PC-9 (cell line): ENCODE measurements at regions not wholly inside any gene's neighbourhood (a gene's known extent, or its start where the extent isn't known, plus 50 kb on each side); places are given as distances from the start of the nearest gene placed in this dataset.

Experiments
- BruUV-seq: library from RNA; stranded (reverse); fragments of 400-500 nt; replicated peaks from 2 replicates; lab custom pipeline; 2021; lab: Mats Ljungman, UMichigan
- CTCF ChIA-PET: fragments of 300-600 bp; sonication (Branson Sonifier 250); formaldehyde crosslinking; loops from one replicate; lab custom pipeline; 2022; ENCODE audit warnings: antibody characterized with exemption; lab: Charles Lee
- POLR2A ChIA-PET: fragments of 300-600 bp; sonication (Branson Sonifier 250); formaldehyde crosslinking; loops from one replicate; lab custom pipeline; 2022; ENCODE audit warnings: antibody characterized with exemption; ENCODE audit not compliant: unreplicated experiment; lab: Charles Lee
- DNase-seq, 2 experiments: peaks; one replicate each; pipeline versions ENCODE4 v3.0.0 to v3.0.0-alpha.2; 2015 to 2022; ENCODE audit warnings: mixed read lengths in 1 of 2
- H2AFZ ChIP-seq: fragments of 200-600 bp; sonication (generic); 2 replicates; pipeline ENCODE4 v1.8.1; 2017; ENCODE audit warnings: antibody characterized with exemption
- H3F3A ChIP-seq: fragments of 200-600 bp; sonication (generic); 2 replicates; pipeline ENCODE4 v1.8.1; 2017; ENCODE audit warnings: antibody characterized with exemption, mild to moderate bottlenecking, low read depth; ENCODE audit not compliant: insufficient read depth
- H3K27ac ChIP-seq: fragments of 200-600 bp; sonication (generic); 2 replicates; pipeline ENCODE4 v1.6.1; 2016; ENCODE audit warnings: mixed run types
- H3K27me3 ChIP-seq: fragments of 200-600 bp; sonication (generic); 2 replicates; pipeline ENCODE4 v1.6.1; 2016; ENCODE audit warnings: low read depth, mixed run types; ENCODE audit not compliant: insufficient read depth
- H3K36me3 ChIP-seq: fragments of 200-600 bp; sonication (generic); 2 replicates; pipeline ENCODE4 v1.6.1; 2016; ENCODE audit warnings: low read depth, mixed run types
- H3K4me1 ChIP-seq: fragments of 200-600 bp; sonication (generic); replicated peaks from 2 replicates; pipeline ENCODE4 v1.6.1; 2016; ENCODE audit warnings: mixed run types; ENCODE audit not compliant: insufficient read depth
- H3K4me2 ChIP-seq: fragments of 200-600 bp; sonication (generic); 2 replicates; pipeline ENCODE4 v1.6.1; 2017; ENCODE audit warnings: mixed run types
- H3K4me3 ChIP-seq: fragments of 200-600 bp; sonication (generic); 2 replicates; pipeline ENCODE4 v1.6.1; 2016; ENCODE audit warnings: mixed run types
- H3K79me2 ChIP-seq: fragments of 200-600 bp; sonication (generic); 2 replicates; pipeline ENCODE4 v1.6.1; 2017; ENCODE audit warnings: low read depth, mixed run types
- H3K9me2 ChIP-seq: fragments of 200-600 bp; sonication (generic); 2 replicates; pipeline ENCODE4 v1.8.1; 2017; ENCODE audit warnings: mild to moderate bottlenecking; ENCODE audit not compliant: insufficient read depth
- H3K9me3 ChIP-seq: fragments of 200-600 bp; sonication (generic); 2 replicates; pipeline ENCODE4 v1.8.1; 2016; ENCODE audit warnings: low read depth; ENCODE audit not compliant: insufficient read depth
- H4K20me1 ChIP-seq: fragments of 200-600 bp; sonication (generic); 2 replicates; pipeline ENCODE4 v1.8.1; 2017; ENCODE audit not compliant: insufficient read depth
- CTCF ChIP-seq: fragments of 200-600 bp; sonication (generic); conservative IDR thresholded peaks from 2 replicates; pipeline ENCODE4 v1.6.1; 2017; ENCODE audit warnings: mixed run types, antibody characterized with exemption, mild to moderate bottlenecking, moderate library complexity
- EZH2 ChIP-seq: fragments of 200-600 bp; sonication (generic); IDR thresholded peaks from 2 replicates; pipeline ENCODE4 v1.8.0; 2017; ENCODE audit warnings: antibody characterized with exemption, low read depth
- intact Hi-C: fragments of 100-400 bp; cut with micrococcal nuclease; formaldehyde crosslinking; loops from one replicate; pipeline ENCODE4 v1.10.0; 2022; ENCODE audit not compliant: unreplicated experiment

GRCh38 chr16:66273644-66274334 lies 92.7 kb upstream of the CDH5 start:
- Histone ChIP-seq H3K79me2 (no peaks in the 10 kb centered on the region), H3F3A (peaks cover 27% of the 10 kb centered on the region), H3K4me2 (no peak overlapping the region), H3K4me3 (no peak overlapping the region), H3K36me3 (no peaks in the 10 kb centered on the region), H3K9me2 (no peaks in the 10 kb centered on the region), H3K9me3 (peaks cover 8% of the 10 kb centered on the region), H3K27me3 (no peaks in the 10 kb centered on the region), H3K27ac (no peak overlapping the region), H3K4me1 (peaks cover 59% of the 10 kb centered on the region), H4K20me1 (no peaks in the 10 kb centered on the region), H2AFZ (no peak overlapping the region)
- TF ChIP-seq CTCF: no peak
- BruUV-seq: no TSS peak
- intact Hi-C loops: loop anchor here (1.0 to 10.0 kb wide), 3 partner anchors 42 to 241 kb away; no protein-coding TSS in a partner anchor
- no peak for DNase-seq
- POLR2A ChIA-PET: no interaction called here
- CTCF ChIA-PET: no interaction called here

- no peaks in the 10 kb centered on the region for H3K36me3 ChIP-seq
- H3K27ac ChIP-seq: no peak overlapping the region
- no peaks in the 10 kb centered on the region for H3K27me3 ChIP-seq
- H3F3A ChIP-seq: peaks cover 21% of the 10 kb centered on the region
- POLR2A ChIA-PET: no interaction called here
- no TSS peak for BruUV-seq
- no peak for DNase-seq
- intact Hi-C loops: loop anchor here (10.0 kb wide), 2 partner anchors 132 to 242 kb away; no protein-coding TSS in a partner anchor
- H3K4me2 ChIP-seq: no peak overlapping the region
- no peak for TF ChIP-seq EZH2
- TF ChIP-seq CTCF: no peak
- H3K4me1 ChIP-seq: peaks cover 53% of the 10 kb centered on the region
- H2AFZ ChIP-seq: no peak overlapping the region
- no peak overlapping the region for H3K4me3 ChIP-seq
- no peaks in the 10 kb centered on the region for H3K79me2 ChIP-seq
- no peaks in the 10 kb centered on the region for H3K9me2 ChIP-seq
- H4K20me1 ChIP-seq: no peaks in the 10 kb centered on the region
- peaks cover 8% of the 10 kb centered on the region for H3K9me3 ChIP-seq
- CTCF ChIA-PET: no interaction called here
Measured at GRCh38 chr16:66273053-66273452, 93.4 kb upstream of the CDH5 start.

DNA sequence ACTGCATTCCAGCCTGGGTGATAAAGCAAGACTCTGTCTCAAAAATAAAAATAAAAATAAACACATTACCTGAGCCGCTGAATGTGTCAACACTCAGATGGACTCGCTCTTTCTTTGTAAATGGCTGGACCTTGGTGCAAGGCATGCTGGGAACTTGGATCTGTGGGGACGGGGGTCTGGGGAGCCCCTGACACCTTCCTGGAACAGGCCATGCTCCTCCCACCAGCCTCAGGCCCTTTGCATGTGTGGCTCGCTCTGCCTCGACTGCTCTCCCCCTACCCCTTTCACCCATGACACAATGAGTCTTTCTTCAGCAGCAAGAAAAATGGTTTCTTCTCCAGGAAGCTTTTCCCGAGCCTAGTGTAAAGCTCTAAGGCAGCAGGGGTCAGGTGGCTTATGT lies 94.0 kb upstream of the CDH5 start:
- no peaks in the 10 kb centered on the region for H3K27me3 ChIP-seq
- H3K4me3 ChIP-seq: no peak overlapping the region
- no peak for TF ChIP-seq EZH2
- TF ChIP-seq CTCF: no peak
- no peak overlapping the region for H2AFZ ChIP-seq
- H3K9me2 ChIP-seq: no peaks in the 10 kb centered on the region
- no peak overlapping the region for H3K4me2 ChIP-seq
- H3K79me2 ChIP-seq: no peaks in the 10 kb centered on the region
- CTCF ChIA-PET: no interaction called here
- H3K36me3 ChIP-seq: no peaks in the 10 kb centered on the region
- DNase-seq: no peak
- H3F3A ChIP-seq: peaks cover 17% of the 10 kb centered on the region
- no peaks in the 10 kb centered on the region for H4K20me1 ChIP-seq
- intact Hi-C loops: loop anchor here (10.0 kb wide), 2 partner anchors 132 to 242 kb away; no protein-coding TSS in a partner anchor
- BruUV-seq: no TSS peak
- H3K4me1 ChIP-seq: peaks cover 48% of the 10 kb centered on the region
- H3K9me3 ChIP-seq: peaks cover 8% of the 10 kb centered on the region
- POLR2A ChIA-PET: no interaction called here
- no peak overlapping the region for H3K27ac ChIP-seq
